Heart left ventricle (tissue), 13 donors: ENCODE measurements at regions not wholly inside any gene's neighbourhood (a gene's known extent, or its start where the extent isn't known, plus 50 kb on each side); places are given as distances from the start of the nearest gene placed in this dataset.

Experiments
- POLR2A ChIP-seq, 2 donors: fragments of 450-650 bp; IDR thresholded peaks; one replicate each; pipeline ENCODE4 v1.6.1; 2017; ENCODE audit warnings: antibody characterized with exemption in 2 of 2, mild to moderate bottlenecking in 2 of 2, moderate library complexity in 2 of 2
- TF ChIP-seq, protein P1 (sequence below), 12 donors: fragments of 200-600 bp; sonication (generic) in 4 of 12; IDR thresholded peaks; one replicate each; pipeline versions ENCODE4 v1.5.0 to v1.8.0; 2018 to 2022; ENCODE audit warnings: antibody characterized with exemption in 12 of 12, mild to moderate bottlenecking in 5 of 12
- donor health status: ischemic (EF 13 %, LVEDD 7.1; RV severe dilation, severe dysfunction).
- donor health status: DM: no; HTN: yes; CAD: no.
- donor health status: DM: no; HTN: no; CAD: no.
- donor health status: ischemic (EF 25% LVEDD 6.9; RV normal size, moderate dysfunction).
- donor health status: ischemic (EF 25% LVEDD 5.7; RV mildly dilated, moderate dysfunction).
- donor health status: ischemic (EF 35%, LVEDD 5.7; RV mildly dilated, moderate dysfunction).
- donor health status: nonischemic (EF 11% LVEDD 7.7; RV severe dilation, severe dysfunction).
- donor health status: DM: yes; HTN: yes; CAD: no.
- donor health status: PGD.
- donor health status: ischemic (EF 29% LVEDD 5.4; RV normal size, mild dysfunction).
- donor health status: nonischemic (EF 23%, LVEDD 6.1; RV moderate dilation, normal function).

DNA sequence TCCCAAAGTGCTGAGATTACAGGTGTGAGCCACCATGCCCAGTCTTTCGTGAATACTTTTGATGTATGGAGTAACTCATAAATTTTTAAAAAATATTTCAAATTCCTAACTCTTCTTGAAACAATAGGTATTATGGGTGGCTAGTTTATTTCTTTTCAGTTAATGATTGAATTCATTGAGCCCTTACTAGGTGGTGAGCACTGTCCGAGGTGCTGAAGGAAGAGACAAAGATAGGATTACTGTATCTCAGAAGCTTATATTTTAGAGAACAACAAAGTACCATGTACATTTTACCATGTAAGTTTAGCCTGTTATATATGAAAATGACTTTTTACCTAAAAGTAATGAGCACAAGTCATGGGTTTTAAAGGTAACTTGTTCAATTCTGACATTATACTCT lies 418.3 kb downstream of the NPIPA7 start:
- TF ChIP-seq, protein P1, sequence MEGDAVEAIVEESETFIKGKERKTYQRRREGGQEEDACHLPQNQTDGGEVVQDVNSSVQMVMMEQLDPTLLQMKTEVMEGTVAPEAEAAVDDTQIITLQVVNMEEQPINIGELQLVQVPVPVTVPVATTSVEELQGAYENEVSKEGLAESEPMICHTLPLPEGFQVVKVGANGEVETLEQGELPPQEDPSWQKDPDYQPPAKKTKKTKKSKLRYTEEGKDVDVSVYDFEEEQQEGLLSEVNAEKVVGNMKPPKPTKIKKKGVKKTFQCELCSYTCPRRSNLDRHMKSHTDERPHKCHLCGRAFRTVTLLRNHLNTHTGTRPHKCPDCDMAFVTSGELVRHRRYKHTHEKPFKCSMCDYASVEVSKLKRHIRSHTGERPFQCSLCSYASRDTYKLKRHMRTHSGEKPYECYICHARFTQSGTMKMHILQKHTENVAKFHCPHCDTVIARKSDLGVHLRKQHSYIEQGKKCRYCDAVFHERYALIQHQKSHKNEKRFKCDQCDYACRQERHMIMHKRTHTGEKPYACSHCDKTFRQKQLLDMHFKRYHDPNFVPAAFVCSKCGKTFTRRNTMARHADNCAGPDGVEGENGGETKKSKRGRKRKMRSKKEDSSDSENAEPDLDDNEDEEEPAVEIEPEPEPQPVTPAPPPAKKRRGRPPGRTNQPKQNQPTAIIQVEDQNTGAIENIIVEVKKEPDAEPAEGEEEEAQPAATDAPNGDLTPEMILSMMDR (IDR thresholded peaks at IDR 0.05) = no peak
- no peak for TF ChIP-seq POLR2A (IDR thresholded peaks at IDR 0.05)
